ENCODE measurements at regions not wholly inside any gene's neighbourhood (a gene's known extent, or its start where the extent isn't known, plus 50 kb on each side); places are given as distances from the start of the nearest gene placed in this dataset.
"Not testable (repeated sequence)": the region's sequence is repeated elsewhere in the genome, so short reads cannot be mapped to it uniquely, and the experiment has no call there.

DNA sequence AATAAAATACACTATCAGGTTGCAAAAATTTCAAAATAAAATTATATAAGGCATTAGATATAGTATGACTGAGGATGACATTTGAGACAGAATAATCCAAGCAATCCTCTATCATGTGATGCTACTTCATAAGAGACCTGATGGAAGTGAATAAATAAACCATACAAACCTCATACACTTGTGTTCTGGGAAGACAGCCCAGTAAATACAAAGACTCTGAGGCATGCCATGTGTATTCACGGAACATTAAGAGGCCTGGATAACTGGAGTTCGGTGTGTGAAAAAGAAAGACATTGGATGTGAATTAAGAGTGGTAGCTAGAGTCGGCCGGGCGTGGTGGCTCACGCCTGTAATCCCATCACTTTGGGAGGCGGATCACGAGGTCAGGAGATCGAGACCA is 364.2 kb downstream of the ADAM29 start:
- DNase-seq = no peak

GRCh38 chr4:175290401-175290800 is 372.2 kb downstream of the ADAM29 start:
- no peak for DNase-seq

DNA sequence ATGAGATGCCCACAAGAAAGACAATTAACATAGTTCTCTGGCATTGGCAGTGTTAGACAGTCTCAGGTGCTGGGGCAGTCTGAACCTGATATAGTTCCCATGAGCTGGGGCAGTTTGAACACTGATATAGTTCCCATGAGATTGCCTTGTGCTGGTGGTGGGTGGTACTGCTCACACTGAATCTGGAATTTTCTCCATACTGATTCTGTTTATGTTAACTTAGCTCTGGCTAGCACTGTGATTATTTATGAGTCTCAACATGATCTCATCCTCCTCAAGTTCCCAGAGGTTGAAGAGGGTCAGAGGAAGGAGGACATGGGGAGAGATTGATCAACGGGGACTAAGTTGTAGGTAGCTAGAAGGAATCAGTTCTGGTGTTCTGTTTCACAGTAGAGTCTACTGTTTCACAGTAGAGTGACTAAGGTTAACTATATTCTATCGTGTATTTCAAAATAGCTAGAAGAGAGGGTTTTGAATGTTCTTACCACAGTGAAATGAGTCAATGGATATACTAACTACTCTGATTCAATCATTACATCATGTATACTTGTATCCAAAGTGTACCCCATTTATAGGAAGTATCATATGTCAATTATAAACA is 379.9 kb downstream of the ADAM29 start:
- DNase-seq = no peak

- no peak for DNase-seq
These were observed 388.3 kb downstream of the ADAM29 start for GRCh38 chr4:175306436-175306835.

DNA sequence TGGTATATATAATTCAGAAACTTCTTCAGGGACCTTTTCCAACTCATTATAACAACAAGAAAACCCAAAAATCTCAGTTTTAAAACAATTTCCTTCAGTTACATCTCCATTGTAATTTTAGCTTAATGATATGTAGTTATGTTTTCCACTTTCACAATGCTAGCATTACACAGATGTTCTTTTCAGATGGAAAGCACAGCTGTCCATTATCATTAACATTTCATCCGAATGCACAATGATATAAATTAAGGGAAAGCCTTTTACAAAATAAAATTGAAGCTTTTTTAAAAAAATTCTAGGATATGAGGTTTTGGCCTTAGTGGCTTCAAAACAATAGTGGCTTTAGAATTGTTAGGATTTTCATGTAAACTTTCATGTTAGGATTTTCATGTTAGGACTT is 389.2 kb downstream of the ADAM29 start:
- no peak for DNase-seq

- DNase-seq = no peak
These were observed 390.1 kb downstream of the ADAM29 start for GRCh38 chr4:175308236-175308635.

GRCh38 chr4:175309041-175309440 is 390.9 kb downstream of the ADAM29 start:
- DNase-seq = no peak

DNA sequence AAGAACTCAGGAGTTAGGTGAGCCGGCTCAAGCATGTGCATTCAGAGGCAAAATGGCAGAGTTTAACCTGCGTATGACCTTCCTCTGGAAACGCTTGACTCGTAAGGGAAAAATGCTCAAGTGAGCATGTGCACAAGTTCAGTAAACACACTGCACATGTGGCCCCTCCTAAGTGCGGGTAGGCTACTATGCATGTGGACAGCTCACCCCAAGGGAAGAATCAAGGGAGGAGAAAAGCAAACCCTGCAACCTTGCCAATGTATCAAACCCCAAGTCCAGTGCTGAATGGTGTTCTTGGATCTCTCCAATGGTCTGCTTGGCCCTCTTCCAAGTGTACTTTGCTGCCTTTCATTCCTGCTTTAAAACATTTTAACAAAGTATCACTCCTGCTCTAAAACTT is 407.1 kb downstream of the ADAM29 start:
- DNase-seq = no peak

GRCh38 chr4:175326796-175327195 is 408.6 kb downstream of the ADAM29 start:
- no peak for DNase-seq

GRCh38 chr4:175330236-175330635 is 412.1 kb downstream of the ADAM29 start:
- no peak for DNase-seq

DNA sequence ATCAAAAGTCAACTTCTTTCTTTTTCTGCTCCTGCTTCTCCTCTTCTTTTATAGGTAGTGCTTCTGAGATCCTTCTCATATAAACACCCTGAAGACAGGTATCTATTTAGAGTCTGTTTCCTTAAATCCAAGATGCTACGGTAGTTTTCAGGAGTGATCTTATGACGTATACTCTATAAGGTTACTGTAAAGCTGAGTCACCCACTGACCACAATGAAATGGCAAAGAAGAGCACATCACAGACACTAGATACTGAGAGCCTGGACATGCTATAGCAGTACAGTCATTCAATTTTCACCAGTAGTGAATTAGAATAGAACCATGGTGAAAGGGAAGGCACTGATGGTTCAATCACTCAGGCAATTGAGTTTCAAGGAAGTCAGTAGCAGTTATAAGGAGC is 412.5 kb downstream of the ADAM29 start:
- no peak for DNase-seq

DNA sequence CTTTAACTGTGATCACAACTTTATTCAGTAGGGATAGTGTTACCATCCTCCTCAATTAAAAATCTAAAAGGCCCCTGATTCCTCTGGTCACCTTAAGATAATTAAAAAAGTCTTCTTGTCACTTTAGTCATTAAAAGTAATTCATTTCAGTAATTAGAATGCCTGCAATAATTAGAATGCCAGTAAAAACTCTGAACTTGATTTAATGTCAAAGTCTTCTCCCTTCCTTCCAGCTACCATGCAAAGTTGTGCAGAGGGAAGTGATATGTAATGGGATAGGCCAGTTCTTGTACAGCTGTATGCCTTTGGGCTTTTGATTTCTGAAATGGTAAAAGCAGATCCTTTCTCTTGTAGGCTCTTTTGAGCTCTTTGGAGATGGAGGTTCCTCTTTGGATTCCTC is 417.2 kb downstream of the ADAM29 start:
- DNase-seq = no peak

DNA sequence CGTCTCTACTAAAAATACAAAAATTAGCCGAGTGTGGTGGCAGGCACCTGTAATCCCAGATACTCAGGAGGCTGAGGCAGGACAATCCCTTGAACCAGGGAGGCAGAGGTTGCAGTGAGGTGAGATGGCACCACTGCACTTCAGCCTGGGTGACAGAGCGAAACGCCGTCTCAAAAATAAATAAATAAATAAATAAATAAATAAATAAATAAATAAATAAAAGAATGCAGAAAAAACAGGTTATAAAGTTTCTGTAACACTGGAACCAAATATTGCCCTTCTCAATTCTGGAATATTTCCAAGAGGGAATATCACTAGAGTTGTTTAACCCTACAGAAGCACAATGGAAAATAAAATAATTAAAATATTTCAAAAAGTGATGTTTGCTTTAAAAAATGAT is 418.4 kb downstream of the ADAM29 start:
- not testable (repeated sequence) for DNase-seq

GRCh38 chr4:175339100-175339707 is 421.0 kb downstream of the ADAM29 start:
- DNase-seq = no peak

DNA sequence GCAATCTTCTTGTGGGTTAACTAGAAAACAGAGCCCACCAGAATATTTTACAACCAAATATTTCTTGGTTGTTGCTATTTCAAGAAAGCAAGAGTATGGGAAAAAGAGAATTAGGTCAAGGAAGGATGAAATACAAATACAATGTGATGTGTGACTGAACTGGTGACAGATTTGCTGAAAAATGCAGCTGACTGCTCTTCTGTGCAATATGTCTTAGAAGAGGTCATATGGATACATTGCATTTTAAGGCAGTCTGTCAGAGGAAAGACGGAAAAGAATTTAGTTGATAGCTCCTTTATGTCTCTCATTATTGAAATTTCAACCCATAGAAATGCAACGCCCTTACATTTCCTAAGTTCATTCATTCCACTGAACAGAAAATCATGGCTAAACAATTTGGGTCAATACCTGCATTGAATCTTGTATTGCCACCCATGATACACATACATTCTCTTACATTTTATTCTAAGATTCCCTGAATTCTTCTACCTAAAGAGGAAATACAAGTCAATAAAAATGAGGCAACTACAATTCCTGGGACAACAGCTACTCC is 423.1 kb downstream of the ADAM29 start:
- DNase-seq = no peak

DNA sequence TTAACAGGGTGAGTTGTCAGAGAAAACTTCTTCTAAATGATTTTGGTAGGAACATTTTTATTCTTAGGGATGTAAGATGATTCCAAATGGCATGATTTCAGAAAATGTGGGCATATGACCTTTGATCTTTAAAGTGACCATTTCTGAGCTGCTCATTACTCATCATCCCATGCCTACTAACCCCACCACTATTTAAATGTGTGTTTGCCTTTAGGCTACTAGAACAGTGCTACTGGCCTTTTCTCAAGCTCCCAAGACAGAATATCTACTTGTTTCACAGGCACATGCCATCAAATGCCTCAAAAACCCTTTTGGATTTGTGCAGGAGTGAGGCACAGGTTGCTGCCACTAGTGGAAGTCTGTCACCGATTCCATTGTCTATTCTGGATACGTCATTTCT is 428.2 kb downstream of the ADAM29 start:
- DNase-seq = no peak

DNA sequence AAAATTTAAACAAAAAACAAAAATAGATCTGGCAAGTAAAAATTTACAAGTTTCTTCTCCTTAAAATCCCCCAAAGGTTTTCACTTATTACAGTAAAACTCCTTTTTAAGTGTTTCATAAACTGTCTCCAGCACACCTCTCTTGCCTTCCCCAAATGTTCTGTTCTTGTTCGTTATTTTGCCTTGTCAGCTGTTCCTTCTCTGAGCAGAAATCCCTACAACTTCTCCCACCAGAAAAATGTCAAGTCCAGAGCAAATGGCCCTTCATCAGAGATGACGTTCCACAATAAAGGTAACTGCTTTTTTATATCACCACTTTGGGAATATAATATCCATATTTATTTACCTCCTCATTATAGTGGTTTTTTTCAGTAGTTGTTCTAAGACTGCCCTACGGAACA is 432.1 kb downstream of the ADAM29 start:
- no peak for DNase-seq

DNA sequence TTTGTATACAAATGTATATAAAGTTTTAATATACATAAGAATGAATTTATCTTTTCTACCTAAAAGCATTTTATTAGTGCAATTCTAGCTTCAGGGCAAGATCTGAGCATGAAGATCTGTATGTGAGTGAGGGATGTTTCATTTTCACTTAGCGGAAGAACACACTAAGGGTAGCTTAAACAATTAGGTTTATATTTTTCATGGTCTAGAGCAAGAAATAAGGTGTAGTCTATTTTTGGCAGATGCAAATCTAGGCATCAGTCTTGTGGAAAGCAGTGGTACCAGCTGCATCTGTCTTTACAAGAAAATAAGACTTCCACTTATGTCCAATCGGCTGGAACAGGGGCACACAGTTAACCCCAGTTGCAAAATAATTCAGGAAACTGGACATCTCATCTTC is 433.3 kb downstream of the ADAM29 start:
- DNase-seq = no peak

DNA sequence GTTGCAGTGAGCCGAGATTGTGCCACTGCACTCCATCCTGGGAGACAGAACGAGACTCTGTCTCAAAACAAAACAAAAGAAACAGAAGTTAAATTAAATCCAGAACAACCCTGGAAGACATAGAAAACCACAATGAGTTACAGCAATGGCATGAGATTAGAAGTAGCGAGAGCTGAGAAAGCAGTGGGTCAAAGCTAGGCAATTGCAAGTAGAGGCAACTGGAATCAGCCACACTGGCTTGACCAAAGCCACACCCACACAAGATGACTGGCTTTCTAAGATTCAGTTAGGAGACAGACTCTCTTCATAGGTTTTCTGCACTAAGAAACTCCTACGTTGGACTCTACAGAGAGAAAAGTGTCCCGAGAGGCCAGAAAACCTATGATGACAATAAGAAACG is 443.0 kb downstream of the GPM6A start:
- no peak for DNase-seq

GRCh38 chr4:175371091-175371490 is 441.0 kb downstream of the GPM6A start:
- DNase-seq = no peak

GRCh38 chr4:175373031-175373430 is 439.0 kb downstream of the GPM6A start:
- DNase-seq = no peak

DNA sequence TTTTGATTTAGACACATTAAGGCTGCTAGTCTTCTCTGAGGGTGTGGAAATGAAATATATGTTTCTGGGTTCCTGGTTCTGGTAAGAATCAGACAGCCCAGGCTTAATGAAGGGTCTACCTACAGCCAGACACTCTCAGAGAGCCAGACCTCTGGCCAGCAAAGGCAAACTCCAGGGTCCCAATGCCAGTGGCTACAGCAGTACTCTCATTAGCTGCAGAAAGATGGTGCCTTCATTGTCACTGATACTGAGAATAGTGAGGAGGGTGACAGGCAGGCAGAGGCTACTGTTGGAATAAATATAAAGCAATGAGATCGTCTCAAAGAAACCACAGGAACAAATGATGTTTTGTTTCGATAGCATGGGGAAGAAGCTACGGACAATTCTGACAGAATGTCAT is 437.6 kb downstream of the GPM6A start:
- DNase-seq = no peak

GRCh38 chr4:175376287-175376977 is 435.6 kb downstream of the GPM6A start:
- DNase-seq = no peak

DNA sequence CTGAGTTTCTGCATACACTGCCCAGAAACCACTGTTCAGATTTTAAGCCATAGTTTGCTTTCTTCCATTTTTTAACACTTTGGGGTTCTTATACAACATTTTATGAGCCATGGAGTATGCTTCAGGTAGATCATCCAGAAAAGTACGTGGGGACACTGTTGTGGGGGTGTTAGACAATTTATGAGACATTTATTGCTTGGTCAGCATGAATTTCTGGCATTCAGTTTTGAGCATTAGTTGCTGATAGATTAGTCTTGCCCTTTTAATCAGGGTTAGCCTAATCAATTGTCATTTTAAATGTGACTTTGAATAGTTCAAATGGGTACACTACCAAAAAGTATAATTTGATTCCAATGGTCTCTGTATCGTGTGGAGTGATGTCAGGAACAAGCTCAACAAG is 434.9 kb downstream of the GPM6A start:
- DNase-seq = no peak

Measured in COR-L47 (cell line).